EH (cell line): ENCODE measurements at regions not wholly inside any gene's neighbourhood (a gene's known extent, or its start where the extent isn't known, plus 50 kb on each side); places are given as distances from the start of the nearest gene placed in this dataset.
"Not testable (repeated sequence)": the region's sequence is repeated elsewhere in the genome, so short reads cannot be mapped to it uniquely, and the experiment has no call there.

ENCODE experiments used
- DNase-seq: peaks from one replicate; pipeline ENCODE4 v3.0.0-alpha.2; 2015; ENCODE audit warnings: low read depth

- no peak for DNase-seq
Observed at GRCh38 chr11:29162491-29162890, 854.3 kb downstream of the KCNA4 start.

- DNase-seq: peak; percentile 66
Observed at GRCh38 chr11:29161191-29161590, 855.6 kb downstream of the KCNA4 start.

- DNase-seq: peak; percentile 86
Observed at GRCh38 chr11:29159552-29160465, 857.0 kb downstream of the KCNA4 start.

GRCh38 chr11:29153078-29153477 is 863.8 kb downstream of the KCNA4 start:
- no peak for DNase-seq

- not testable (repeated sequence) for DNase-seq
Observed at GRCh38 chr11:29142573-29142972, 874.3 kb downstream of the KCNA4 start.

- peak; percentile 87 for DNase-seq
Observed at GRCh38 chr11:29135504-29135903, 881.3 kb downstream of the KCNA4 start.

GRCh38 chr11:29131055-29131454 is 885.8 kb downstream of the KCNA4 start:
- DNase-seq: no peak

- peak; percentile 85 for DNase-seq
Observed at GRCh38 chr11:29129844-29130243, 887.0 kb downstream of the KCNA4 start.

GRCh38 chr11:29127461-29127860 is 889.4 kb downstream of the KCNA4 start:
- DNase-seq: no peak

GRCh38 chr11:29125606-29126005 is 891.2 kb downstream of the KCNA4 start:
- DNase-seq: no peak

- DNase-seq: no peak
Observed at GRCh38 chr11:29124470-29124869, 892.4 kb downstream of the KCNA4 start.

- peak; percentile 97 for DNase-seq
Observed at GRCh38 chr11:29119707-29120618, 896.9 kb downstream of the KCNA4 start.

- peak; percentile 49 for DNase-seq
Observed at GRCh38 chr11:29119116-29119515, 897.7 kb downstream of the KCNA4 start.

GRCh38 chr11:29100967-29101366 is 915.9 kb downstream of the KCNA4 start:
- DNase-seq: no peak

GRCh38 chr11:29095821-29096220 is 921.0 kb downstream of the KCNA4 start:
- peak; percentile 58 for DNase-seq

GRCh38 chr11:29093416-29094120 is 923.3 kb downstream of the KCNA4 start:
- DNase-seq: peak; percentile 77

- no peak for DNase-seq
Observed at GRCh38 chr11:29087200-29087812, 929.5 kb downstream of the KCNA4 start.

- no peak for DNase-seq
Observed at GRCh38 chr11:29075726-29076125, 941.1 kb downstream of the KCNA4 start.

- DNase-seq: peak; percentile 4
Observed at GRCh38 chr11:29063630-29064361, 953.0 kb downstream of the KCNA4 start.

GRCh38 chr11:29061452-29061851 is 953.3 kb downstream of the METTL15 start:
- no peak for DNase-seq

- DNase-seq: not testable (repeated sequence)
Observed at GRCh38 chr11:29056487-29056886, 948.3 kb downstream of the METTL15 start.
